Loucy (cell line): ENCODE measurements at regions not wholly inside any gene's neighbourhood (a gene's known extent, or its start where the extent isn't known, plus 50 kb on each side); places are given as distances from the start of the nearest gene placed in this dataset.

Experiments used
- H2AFZ ChIP-seq: fragments of 200-600 bp; sonication (generic); 2 replicates; pipeline ENCODE4 v1.6.0; 2016; ENCODE audit warnings: antibody characterized with exemption, mild to moderate bottlenecking, low read length, moderate library complexity
- H3F3A ChIP-seq: fragments of 200-600 bp; 2 replicates; pipeline ENCODE4 v1.6.0; 2016; ENCODE audit warnings: antibody characterized with exemption, low read depth, mild to moderate bottlenecking
- H3K27me3 ChIP-seq: fragments of 200-600 bp; sonication (generic); 2 replicates; pipeline ENCODE4 v1.6.1; 2014; ENCODE audit warnings: low read length, mild to moderate bottlenecking; ENCODE audit not compliant: insufficient read depth, poor library complexity, severe bottlenecking
- H3K36me3 ChIP-seq: fragments of 200-600 bp; sonication (generic); 2 replicates; pipeline ENCODE4 v1.6.1; 2016; ENCODE audit warnings: low read length; ENCODE audit not compliant: insufficient read depth
- H3K4me1 ChIP-seq: fragments of 200-600 bp; sonication (generic); 2 replicates; pipeline ENCODE4 v1.5.1; 2014; ENCODE audit warnings: low read length, mild to moderate bottlenecking; ENCODE audit not compliant: insufficient read depth, poor library complexity, severe bottlenecking
- H3K4me2 ChIP-seq: fragments of 200-600 bp; sonication (generic); 2 replicates; pipeline ENCODE4 v1.6.0; 2014; ENCODE audit warnings: antibody characterized with exemption, low read length, low read depth, mild to moderate bottlenecking; ENCODE audit not compliant: poor library complexity, severe bottlenecking
- H3K4me3 ChIP-seq: fragments of 200-600 bp; sonication (generic); 2 replicates; pipeline ENCODE4 v1.5.1; 2014; ENCODE audit warnings: low read length, mild to moderate bottlenecking, mixed read lengths; ENCODE audit not compliant: poor library complexity, severe bottlenecking
- H3K79me2 ChIP-seq: fragments of 200-600 bp; sonication (generic); 2 replicates; pipeline ENCODE4 v1.6.1; 2014; ENCODE audit warnings: low read length; ENCODE audit not compliant: insufficient read depth
- H3K9ac ChIP-seq: fragments of 200-600 bp; sonication (generic); 2 replicates; pipeline ENCODE4 v1.6.0; 2014; ENCODE audit warnings: mild to moderate bottlenecking, low read depth, low read length, moderate library complexity; ENCODE audit not compliant: poor library complexity, severe bottlenecking
- H3K9me2 ChIP-seq: fragments of 200-600 bp; sonication (generic); replicated peaks from 2 replicates; pipeline ENCODE4 v1.6.1; 2016; ENCODE audit warnings: low read depth, low read length, mixed read lengths
- H3K9me3 ChIP-seq: fragments of 200-600 bp; sonication (generic); 2 replicates; pipeline ENCODE4 v1.6.1; 2014; ENCODE audit warnings: mild to moderate bottlenecking, antibody characterized with exemption, low read length, low read depth; ENCODE audit not compliant: insufficient read depth
- H4K20me1 ChIP-seq: fragments of 200-600 bp; sonication (generic); 2 replicates; pipeline ENCODE4 v1.6.0; 2014; ENCODE audit warnings: antibody characterized with exemption, low read length, mild to moderate bottlenecking; ENCODE audit not compliant: insufficient read depth, poor library complexity, severe bottlenecking
- CTCF ChIP-seq: fragments of 200-600 bp; sonication (generic); conservative IDR thresholded peaks from 2 replicates; pipeline ENCODE4 v1.5.1; 2014; ENCODE audit warnings: mild to moderate bottlenecking, antibody characterized with exemption, low read length
- EZH2phosphoT487 ChIP-seq: fragments of 200-600 bp; IDR thresholded peaks from 2 replicates; pipeline ENCODE4 v1.6.1; 2018; ENCODE audit warnings: antibody characterized with exemption, mild to moderate bottlenecking, moderate library complexity, borderline replicate concordance

GRCh38 chr18:41372046-41372665, 582.9 kb upstream of the PIK3C3 start:
- no peak overlapping the region for H3K9ac ChIP-seq
- no peaks in the 10 kb centered on the region for H3F3A ChIP-seq
- no peaks in the 10 kb centered on the region for H4K20me1 ChIP-seq
- no peak overlapping the region for H3K4me2 ChIP-seq
- H3K4me1 ChIP-seq: no peaks in the 10 kb centered on the region
- H3K79me2 ChIP-seq: no peaks in the 10 kb centered on the region
- no peaks in the 10 kb centered on the region for H3K27me3 ChIP-seq
- no peak overlapping the region for H3K4me3 ChIP-seq
- H2AFZ ChIP-seq: no peak overlapping the region
- H3K9me3 ChIP-seq: no peaks in the 10 kb centered on the region
- TF ChIP-seq CTCF (no peak), EZH2phosphoT487 (no peak)
- H3K9me2 ChIP-seq: no peaks in the 10 kb centered on the region
- no peaks in the 10 kb centered on the region for H3K36me3 ChIP-seq

- Histone ChIP-seq H3K36me3 (no peaks in the 10 kb centered on the region), H3K4me2 (no peak overlapping the region), H3K4me1 (no peaks in the 10 kb centered on the region), H3K9me2 (no peaks in the 10 kb centered on the region), H3K9ac (no peak overlapping the region), H3K4me3 (no peak overlapping the region), H2AFZ (no peak overlapping the region), H3K9me3 (no peaks in the 10 kb centered on the region), H3K27me3 (no peaks in the 10 kb centered on the region), H4K20me1 (no peaks in the 10 kb centered on the region), H3K79me2 (no peaks in the 10 kb centered on the region), H3F3A (no peaks in the 10 kb centered on the region)
- TF ChIP-seq EZH2phosphoT487: no peak
- no peak for TF ChIP-seq CTCF
Measured at GRCh38 chr18:41371156-41372045, 583.6 kb upstream of the PIK3C3 start.

DNA sequence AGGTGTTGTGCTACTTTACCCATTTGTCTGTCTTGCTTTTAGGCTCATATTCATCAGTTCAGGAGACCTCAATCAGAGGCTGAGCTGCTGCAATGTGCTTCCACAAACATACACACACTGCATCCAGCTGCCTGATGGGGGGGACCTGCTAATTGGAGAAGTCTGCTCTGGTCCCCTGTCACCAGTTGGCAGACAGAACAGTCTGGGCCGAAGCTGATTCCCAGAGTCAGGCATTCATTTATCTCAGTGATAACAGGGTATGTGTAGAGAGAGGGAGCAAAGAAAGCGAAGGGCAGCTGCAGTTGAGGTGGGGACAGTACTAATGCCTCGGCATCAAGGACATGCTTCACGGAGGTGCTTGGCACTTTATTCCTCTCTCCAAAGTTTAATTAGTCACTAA, 584.3 kb upstream of the PIK3C3 start:
- Histone ChIP-seq H3K27me3 (no peaks in the 10 kb centered on the region), H3K9me2 (no peaks in the 10 kb centered on the region), H3K9me3 (no peaks in the 10 kb centered on the region), H3K36me3 (no peaks in the 10 kb centered on the region), H3K4me3 (no peak overlapping the region), H3K79me2 (no peaks in the 10 kb centered on the region), H4K20me1 (no peaks in the 10 kb centered on the region), H3K4me1 (no peaks in the 10 kb centered on the region), H3K4me2 (no peak overlapping the region), H2AFZ (no peak overlapping the region), H3F3A (no peaks in the 10 kb centered on the region), H3K9ac (no peak overlapping the region)
- TF ChIP-seq EZH2phosphoT487: no peak
